Stomach (tissue), 8 donors: ENCODE measurements at regions not wholly inside any gene's neighbourhood (a gene's known extent, or its start where the extent isn't known, plus 50 kb on each side); places are given as distances from the start of the nearest gene placed in this dataset.

Experiments
- DNase-seq, 2 donors: peaks; one replicate each; pipeline versions ENCODE4 v3.0.0 to v3.0.0-alpha.2; 2013 to 2019
- H3K27ac ChIP-seq, 5 donors: fragments of 200-600 bp in 4 of 5; sonication (generic) in 4 of 5; one replicate each; pipeline ENCODE4 v1.5.1; 2013 to 2019; ENCODE audit warnings: mild to moderate bottlenecking in 1 of 5, moderate library complexity in 1 of 5
- H3K27me3 ChIP-seq, 3 donors: fragments of 200-600 bp; sonication (generic); one replicate each; pipeline ENCODE4 v1.5.1; 2017 to 2019; ENCODE audit warnings: mixed run types in 1 of 3
- H3K36me3 ChIP-seq, 4 donors: fragments of 200-600 bp; sonication (generic); 1 replicate in 3 of 4; 2 replicates in 1 of 4; pipeline ENCODE4 v1.5.1; 2016 to 2019
- H3K4me1 ChIP-seq, 4 donors: fragments of 200-600 bp; sonication (generic); one replicate each; pipeline ENCODE4 v1.5.1; 2016 to 2019
- H3K4me3 ChIP-seq, 4 donors: fragments of 200-600 bp; sonication (generic) in 3 of 4; one replicate each; pipeline ENCODE4 v1.5.1; 2016 to 2019; ENCODE audit warnings: mild to moderate bottlenecking in 1 of 4
- H3K9me3 ChIP-seq, 4 donors: fragments of 200-600 bp; sonication (generic); one replicate each; pipeline ENCODE4 v1.5.1; 2016 to 2019
- EP300 ChIP-seq: sonication (generic); formaldehyde crosslinking; IDR thresholded peaks from one replicate; pipeline ENCODE4 v1.6.1; 2017; ENCODE audit warnings: antibody characterized with exemption
- POLR2A ChIP-seq, 4 donors: fragments of 450-650 bp; IDR thresholded peaks; one replicate each; pipeline ENCODE4 v1.6.1; 2016; ENCODE audit warnings: antibody characterized with exemption in 4 of 4, control low read depth in 2 of 4, mild to moderate bottlenecking in 1 of 4, moderate library complexity in 1 of 4
- POLR2AphosphoS5 ChIP-seq, 3 donors: sonication (generic); formaldehyde crosslinking; IDR thresholded peaks; one replicate each; pipeline ENCODE4 v1.6.1; 2016; ENCODE audit warnings: antibody characterized with exemption in 3 of 3
- whole genome bisulfite sequencing, 5 donors: extraction: QIAGEN DNeasy Blood & Tissue Kit in 3 of 5; methylation state at CpG; one replicate each; pipeline versions ENCODE4 v1.1.5 to v1.1.7; 2013 to 2018; 5-methylcytosine and 5-hydroxymethylcytosine counted together
- intact Hi-C: fragments of 100-400 bp; cut with DNase I; formaldehyde crosslinking; loops from one replicate; pipeline ENCODE4 v1.15.1; 2023; ENCODE audit warnings: low total_unique reads
- TF ChIP-seq, protein P1 (sequence below), 7 experiments: fragments of 450-650 bp in 4 of 7; fragments of 200-600 bp in 3 of 7; sonication (generic) in 3 of 7; IDR thresholded peaks; one replicate each; pipeline ENCODE4 v1.5.1; 2016 to 2019; ENCODE audit warnings: antibody characterized with exemption in 7 of 7, control low read depth in 2 of 7, mild to moderate bottlenecking in 1 of 7
- donor health status: healthy with polysubstance abuse.
- donor health status: Bipolar disorder and iron deficiency.
- donor health status: healthy.

DNA sequence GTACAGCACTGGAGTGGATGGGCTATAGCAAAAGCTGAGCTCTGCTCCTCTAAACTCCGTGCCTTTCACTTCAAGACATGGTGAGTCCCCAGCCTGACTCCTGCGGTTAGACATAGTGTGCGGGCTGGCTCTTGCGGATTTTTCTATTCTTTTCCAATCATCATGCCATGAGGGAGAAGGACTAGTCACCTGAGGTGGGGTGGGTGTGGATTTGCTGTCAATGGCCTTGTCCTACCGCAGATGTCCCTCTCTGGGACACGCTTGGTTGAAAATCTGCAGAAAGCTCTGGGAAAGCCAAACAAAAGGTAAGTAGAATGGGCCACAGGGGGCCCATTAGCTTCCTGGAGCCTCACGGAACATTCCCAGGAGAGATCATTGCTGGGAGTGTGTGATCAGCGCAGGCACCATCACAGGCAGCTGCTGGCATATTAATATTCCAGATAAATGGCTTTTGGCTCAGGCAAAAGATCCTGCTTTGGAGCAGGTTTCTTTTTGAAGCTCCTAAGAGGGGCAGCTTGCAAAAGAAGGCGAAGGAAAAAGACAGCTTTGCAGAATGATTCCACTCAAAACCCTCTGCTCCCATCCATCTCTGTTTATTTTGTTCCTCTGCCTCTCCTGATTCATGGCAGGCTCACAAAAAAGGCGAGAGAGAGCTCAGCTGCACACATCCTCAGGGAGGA, 509.0 kb upstream of the ZMIZ1 start:
- H3K27me3 ChIP-seq: no peaks in the 10 kb centered on the region
- DNase-seq: peak in 1 of 2 donors; percentile 56
- intact Hi-C loops: no loop called here
- no peak overlapping the region for H3K4me3 ChIP-seq
- TF ChIP-seq POLR2A (IDR thresholded peaks at IDR 0.05) (no peak), EP300 (no peak), POLR2AphosphoS5 (IDR thresholded peaks at IDR 0.05) (no peak)
- TF ChIP-seq, protein P1, sequence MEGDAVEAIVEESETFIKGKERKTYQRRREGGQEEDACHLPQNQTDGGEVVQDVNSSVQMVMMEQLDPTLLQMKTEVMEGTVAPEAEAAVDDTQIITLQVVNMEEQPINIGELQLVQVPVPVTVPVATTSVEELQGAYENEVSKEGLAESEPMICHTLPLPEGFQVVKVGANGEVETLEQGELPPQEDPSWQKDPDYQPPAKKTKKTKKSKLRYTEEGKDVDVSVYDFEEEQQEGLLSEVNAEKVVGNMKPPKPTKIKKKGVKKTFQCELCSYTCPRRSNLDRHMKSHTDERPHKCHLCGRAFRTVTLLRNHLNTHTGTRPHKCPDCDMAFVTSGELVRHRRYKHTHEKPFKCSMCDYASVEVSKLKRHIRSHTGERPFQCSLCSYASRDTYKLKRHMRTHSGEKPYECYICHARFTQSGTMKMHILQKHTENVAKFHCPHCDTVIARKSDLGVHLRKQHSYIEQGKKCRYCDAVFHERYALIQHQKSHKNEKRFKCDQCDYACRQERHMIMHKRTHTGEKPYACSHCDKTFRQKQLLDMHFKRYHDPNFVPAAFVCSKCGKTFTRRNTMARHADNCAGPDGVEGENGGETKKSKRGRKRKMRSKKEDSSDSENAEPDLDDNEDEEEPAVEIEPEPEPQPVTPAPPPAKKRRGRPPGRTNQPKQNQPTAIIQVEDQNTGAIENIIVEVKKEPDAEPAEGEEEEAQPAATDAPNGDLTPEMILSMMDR (IDR thresholded peaks at IDR 0.05): no peak
- H3K4me1 ChIP-seq: peaks cover 0 to 32% (median 8%) of the 10 kb centered on the region in 4 donors
- no peaks in the 10 kb centered on the region for H3K9me3 ChIP-seq
- H3K36me3 ChIP-seq: no peaks in the 10 kb centered on the region
- no peak overlapping the region for H3K27ac ChIP-seq
- 76 to 85% (median 77%) methylated on average over 9 to 10 of the region's 10 CpGs for WGBS, 5 donors

GRCh38 chr10:78560341-78560688, 508.5 kb upstream of the ZMIZ1 start:
- intact Hi-C loops: no loop called here
- WGBS, 5 donors: 68 to 82% (median 70%) methylated on average over 4 of the region's 4 CpGs
- no peak overlapping the region for H3K4me3 ChIP-seq
- TF ChIP-seq EP300 (no peak), POLR2AphosphoS5 (IDR thresholded peaks at IDR 0.05) (no peak), POLR2A (IDR thresholded peaks at IDR 0.05) (no peak)
- TF ChIP-seq, protein P1 (IDR thresholded peaks at IDR 0.05): no peak
- H3K9me3 ChIP-seq: no peaks in the 10 kb centered on the region
- H3K27me3 ChIP-seq: no peaks in the 10 kb centered on the region
- DNase-seq: no peak
- H3K36me3 ChIP-seq: no peaks in the 10 kb centered on the region
- peaks cover 0 to 32% (median 8%) of the 10 kb centered on the region in 4 donors for H3K4me1 ChIP-seq
- H3K27ac ChIP-seq: no peak overlapping the region

DNA sequence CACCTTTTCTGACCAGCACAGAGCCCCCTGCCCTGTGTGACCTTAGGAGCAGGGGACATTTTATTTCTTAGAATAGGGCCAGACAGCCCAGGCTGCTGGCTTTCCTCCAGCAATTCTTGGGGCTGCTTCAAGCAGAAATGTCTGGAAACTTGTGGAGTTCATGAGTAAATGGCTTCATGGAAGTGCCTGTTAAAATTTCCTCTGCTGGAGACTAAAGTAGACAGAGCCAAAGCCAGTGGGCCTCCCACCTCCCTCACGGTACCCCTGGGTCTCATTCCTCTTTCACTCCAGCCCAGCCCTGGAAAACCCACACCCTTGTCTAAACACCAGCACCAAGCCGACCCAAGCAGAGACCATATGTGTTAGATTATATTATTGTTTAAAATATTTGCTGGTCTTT, 505.5 kb upstream of the ZMIZ1 start:
- TF ChIP-seq POLR2AphosphoS5 (IDR thresholded peaks at IDR 0.05) (no peak), EP300 (no peak), POLR2A (IDR thresholded peaks at IDR 0.05) (no peak)
- TF ChIP-seq, protein P1 (IDR thresholded peaks at IDR 0.05): no peak
- WGBS, 5 donors: 45 to 70% (median 65%) methylated on average over 2 of the region's 2 CpGs
- Histone ChIP-seq H3K36me3 (no peaks in the 10 kb centered on the region), H3K27ac (no peak overlapping the region), H3K4me3 (no peak overlapping the region), H3K27me3 (no peaks in the 10 kb centered on the region), H3K4me1 (peaks cover 0 to 60% (median 10%) of the 10 kb centered on the region in 4 donors), H3K9me3 (no peaks in the 10 kb centered on the region)
- intact Hi-C loops: no loop called here
- peak in 1 of 2 donors; percentile 61 for DNase-seq

GRCh38 chr10:78565841-78566240, 502.9 kb upstream of the ZMIZ1 start:
- 78 to 94% (median 88%) methylated on average over 4 of the region's 4 CpGs for WGBS, 5 donors
- intact Hi-C loops: no loop called here
- Histone ChIP-seq H3K9me3 (no peaks in the 10 kb centered on the region), H3K27me3 (no peaks in the 10 kb centered on the region), H3K4me1 (peaks cover 0 to 48% (median 8%) of the 10 kb centered on the region in 4 donors), H3K27ac (no peak overlapping the region), H3K36me3 (no peaks in the 10 kb centered on the region), H3K4me3 (no peak overlapping the region)
- TF ChIP-seq EP300 (no peak), POLR2A (IDR thresholded peaks at IDR 0.05) (no peak), POLR2AphosphoS5 (IDR thresholded peaks at IDR 0.05) (no peak)
- TF ChIP-seq, protein P1 (IDR thresholded peaks at IDR 0.05): no peak
- no peak for DNase-seq
